HG02973 (cell line): ENCODE measurements at regions not wholly inside any gene's neighbourhood (a gene's known extent, or its start where the extent isn't known, plus 50 kb on each side); places are given as distances from the start of the nearest gene placed in this dataset.

Experiments used
- ATAC-seq: cut with Tn5 transposase; IDR thresholded peaks from one replicate; pipeline ENCODE4 v1.9.1; 2021; ENCODE audit warnings: moderate library complexity; ENCODE audit not compliant: unreplicated experiment

DNA sequence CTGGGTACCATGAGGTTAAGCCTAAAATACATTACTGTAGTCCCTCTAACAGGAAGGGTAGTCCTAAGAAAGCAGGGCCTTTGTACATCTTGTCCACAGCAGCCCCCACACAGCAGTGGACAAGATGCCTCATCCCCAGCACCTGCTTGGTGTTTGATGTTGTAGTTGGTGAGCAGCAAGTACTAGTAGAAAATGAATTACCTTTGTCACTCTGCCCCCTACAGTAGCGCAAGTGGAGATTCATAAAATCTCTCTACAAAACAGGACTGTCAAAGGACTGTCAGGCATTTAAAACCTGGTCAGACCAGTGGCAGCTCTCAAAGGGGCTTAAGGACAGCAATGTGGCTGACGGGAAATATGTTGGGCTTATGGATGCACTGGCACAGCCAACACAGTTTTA lies 122.5 kb downstream of the TMEM174 start:
- no peak for ATAC-seq

- ATAC-seq = no peak
These were observed 119.9 kb downstream of the TMEM174 start for GRCh38 chr5:73292816-73293459.

GRCh38 chr5:73291873-73292272 lies 118.9 kb downstream of the TMEM174 start:
- ATAC-seq = no peak

GRCh38 chr5:73290242-73290641 lies 117.2 kb downstream of the TMEM174 start:
- ATAC-seq = no peak

DNA sequence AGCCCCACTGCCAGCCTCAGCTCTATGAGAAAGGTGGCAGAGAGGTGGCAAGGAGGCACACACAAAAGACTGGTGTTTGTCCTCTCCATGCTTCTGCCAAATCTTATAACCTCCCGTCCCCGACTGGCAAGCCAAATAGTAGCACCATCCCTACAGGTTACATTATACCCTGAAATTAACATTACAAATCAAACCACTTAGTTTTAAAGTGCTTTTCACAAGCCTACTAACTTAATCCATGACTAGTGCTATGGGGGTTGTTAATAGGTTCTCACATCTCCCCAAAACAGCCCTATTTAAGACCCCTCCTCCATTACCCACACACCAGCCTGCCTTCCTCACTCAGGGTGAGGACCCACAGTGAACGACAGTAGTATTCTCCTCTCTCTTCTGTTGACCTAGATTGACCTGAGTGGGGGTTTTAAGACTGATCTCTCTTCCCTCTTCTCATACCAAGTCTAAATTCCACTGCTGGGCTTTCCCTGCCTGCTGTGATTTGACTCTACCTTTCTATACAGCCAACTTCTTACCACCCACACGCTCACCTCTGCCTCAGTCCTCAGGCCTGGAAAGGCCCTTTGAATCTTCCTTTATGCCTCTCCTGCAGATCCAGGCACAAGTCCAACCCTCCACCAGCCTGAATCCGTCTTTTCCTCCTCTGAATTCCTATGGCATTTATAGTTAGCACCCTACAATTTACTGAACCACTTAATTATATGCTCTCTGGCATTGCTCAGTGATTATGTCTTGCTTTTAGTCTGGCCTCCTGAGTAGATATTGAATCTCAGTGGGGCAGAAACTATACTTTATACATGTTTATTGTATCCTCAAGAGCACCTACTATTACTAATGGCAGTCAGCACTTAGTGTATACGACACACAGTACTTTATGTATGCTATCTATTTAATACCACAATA lies 116.1 kb downstream of the TMEM174 start:
- ATAC-seq = no peak

GRCh38 chr5:73286896-73287295 lies 113.9 kb downstream of the TMEM174 start:
- ATAC-seq = no peak

DNA sequence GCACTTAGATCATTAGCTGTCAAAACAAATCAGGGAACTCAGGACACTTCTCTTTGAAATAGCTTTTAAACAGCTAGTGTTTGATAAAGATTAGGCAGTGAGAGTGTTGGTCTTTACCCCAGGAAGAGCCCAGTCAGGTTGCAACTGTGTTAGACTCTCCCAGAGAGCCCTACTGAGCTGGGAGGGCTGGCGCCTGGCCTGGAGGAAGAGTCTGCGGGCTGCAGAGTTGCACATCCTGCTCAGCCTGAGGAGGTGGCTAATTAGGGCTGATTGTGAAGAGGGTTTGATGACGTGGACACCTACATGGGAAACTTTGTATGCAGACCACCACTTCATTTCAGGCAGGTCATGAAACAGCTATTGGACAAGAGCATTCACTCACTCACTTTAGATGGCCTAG lies 112.0 kb downstream of the TMEM174 start:
- no peak for ATAC-seq

DNA sequence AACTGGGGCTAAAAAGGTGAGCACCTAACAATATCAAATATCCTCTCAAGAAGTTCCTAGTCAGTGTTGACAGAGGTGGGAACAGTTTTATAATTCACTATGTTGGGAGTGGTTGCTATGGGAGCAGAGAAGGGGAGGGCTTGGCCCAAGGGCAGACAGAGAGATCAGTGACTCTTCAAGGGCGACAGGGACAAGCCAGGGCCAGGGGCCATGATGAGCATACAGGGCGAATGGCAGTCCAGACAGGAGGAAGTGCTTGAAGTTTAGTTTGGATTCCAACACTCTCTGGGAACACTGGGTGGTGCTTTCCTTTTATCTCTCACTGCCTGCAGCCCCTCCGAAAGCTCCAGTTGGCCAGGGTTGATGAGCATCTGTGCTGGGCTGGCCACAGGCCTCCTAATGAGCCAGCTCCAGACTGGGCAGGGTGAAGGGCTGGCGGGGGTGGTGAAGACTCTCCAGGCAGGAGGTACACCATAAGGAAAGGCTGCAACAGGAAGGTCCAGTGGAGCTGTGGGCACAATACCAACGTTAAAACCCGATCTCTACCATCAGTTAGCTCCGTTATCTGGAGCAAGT lies 111.3 kb downstream of the TMEM174 start:
- no peak for ATAC-seq

DNA sequence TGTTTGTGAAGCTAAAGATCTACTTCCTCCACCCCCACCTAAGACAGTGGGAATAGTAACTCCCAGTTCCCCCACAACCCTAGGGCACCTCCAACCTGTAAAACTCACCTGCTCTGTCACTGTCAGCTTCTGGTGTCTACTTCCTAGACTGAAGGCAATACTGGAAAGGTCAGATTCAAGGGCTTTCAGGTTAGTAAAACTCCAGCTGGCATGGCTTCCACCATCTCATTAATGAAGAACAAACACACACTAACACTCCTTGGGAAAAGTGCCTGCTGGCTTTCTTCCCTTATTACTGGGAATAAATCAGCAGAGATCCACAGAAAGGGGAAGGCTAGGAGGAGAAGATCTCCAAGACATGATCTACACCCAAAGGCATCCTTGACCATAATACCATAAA lies 109.9 kb downstream of the TMEM174 start:
- no peak for ATAC-seq

GRCh38 chr5:73282383-73282782 lies 109.4 kb downstream of the TMEM174 start:
- ATAC-seq = no peak

DNA sequence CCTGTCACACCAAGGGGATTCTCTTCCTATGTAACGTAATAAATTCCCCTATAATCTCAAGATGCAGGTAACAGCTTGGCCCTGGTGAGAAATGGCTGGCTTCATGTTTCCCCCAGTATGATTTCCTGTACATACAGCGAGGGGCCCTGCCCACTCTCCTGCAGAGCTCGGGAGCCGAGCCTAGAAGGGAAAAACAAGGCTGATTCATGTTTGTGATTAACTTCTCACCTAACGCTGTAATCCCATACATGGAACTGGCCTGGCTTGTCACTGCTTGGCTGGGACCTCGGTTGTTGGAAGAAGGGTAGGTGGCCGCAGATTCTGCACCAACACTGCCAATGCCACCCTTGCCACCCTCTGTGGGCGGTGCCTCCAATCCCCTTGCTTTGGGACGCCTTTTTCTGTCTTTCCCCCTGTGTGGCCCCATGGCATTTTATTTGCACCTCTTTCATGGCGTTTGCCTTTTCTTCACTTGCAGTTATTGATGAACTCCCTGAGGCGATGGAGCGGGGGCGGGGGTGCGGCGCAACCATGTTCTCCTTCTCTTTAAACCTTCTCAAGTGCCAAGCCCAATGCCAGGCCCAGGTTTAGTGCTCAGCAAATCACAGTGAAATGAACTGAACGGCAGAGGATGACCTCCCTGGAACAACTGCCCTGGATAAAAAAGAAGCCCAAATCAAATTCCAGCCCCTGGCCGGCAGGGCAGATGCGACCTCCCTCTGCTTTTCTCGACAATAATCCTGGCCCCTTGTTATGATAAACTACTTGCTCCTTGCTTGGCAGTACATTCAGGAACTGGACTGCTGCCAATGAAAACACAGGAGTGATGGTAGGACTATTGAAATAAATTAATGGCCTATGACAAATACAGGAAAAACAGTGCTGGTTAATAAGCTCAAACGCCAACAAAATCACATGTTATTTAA lies 108.1 kb downstream of the TMEM174 start:
- no peak for ATAC-seq

DNA sequence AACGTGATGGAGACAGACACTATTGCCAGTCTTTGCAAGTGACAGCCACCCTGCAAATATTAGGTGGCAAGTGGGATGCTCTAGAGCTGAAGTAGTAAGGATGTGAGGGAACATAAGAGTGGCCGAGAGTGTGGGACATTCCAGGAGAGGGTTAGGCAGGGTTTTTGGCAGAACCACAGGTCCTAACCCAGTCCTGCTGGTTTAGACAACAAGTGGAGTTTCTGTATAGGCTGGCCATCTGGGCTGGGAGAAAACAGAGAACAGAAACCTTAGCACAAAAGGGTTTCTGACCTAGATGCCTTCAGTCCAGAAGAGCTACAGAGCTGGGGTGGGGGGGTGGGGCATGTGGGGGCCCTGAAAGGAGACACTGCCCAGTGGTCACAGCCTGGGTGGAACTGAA lies 107.4 kb downstream of the TMEM174 start:
- ATAC-seq = no peak

GRCh38 chr5:73279805-73280204 lies 106.8 kb downstream of the TMEM174 start:
- ATAC-seq = no peak

- no peak for ATAC-seq
These were observed 105.7 kb downstream of the TMEM174 start for GRCh38 chr5:73278693-73279092.

DNA sequence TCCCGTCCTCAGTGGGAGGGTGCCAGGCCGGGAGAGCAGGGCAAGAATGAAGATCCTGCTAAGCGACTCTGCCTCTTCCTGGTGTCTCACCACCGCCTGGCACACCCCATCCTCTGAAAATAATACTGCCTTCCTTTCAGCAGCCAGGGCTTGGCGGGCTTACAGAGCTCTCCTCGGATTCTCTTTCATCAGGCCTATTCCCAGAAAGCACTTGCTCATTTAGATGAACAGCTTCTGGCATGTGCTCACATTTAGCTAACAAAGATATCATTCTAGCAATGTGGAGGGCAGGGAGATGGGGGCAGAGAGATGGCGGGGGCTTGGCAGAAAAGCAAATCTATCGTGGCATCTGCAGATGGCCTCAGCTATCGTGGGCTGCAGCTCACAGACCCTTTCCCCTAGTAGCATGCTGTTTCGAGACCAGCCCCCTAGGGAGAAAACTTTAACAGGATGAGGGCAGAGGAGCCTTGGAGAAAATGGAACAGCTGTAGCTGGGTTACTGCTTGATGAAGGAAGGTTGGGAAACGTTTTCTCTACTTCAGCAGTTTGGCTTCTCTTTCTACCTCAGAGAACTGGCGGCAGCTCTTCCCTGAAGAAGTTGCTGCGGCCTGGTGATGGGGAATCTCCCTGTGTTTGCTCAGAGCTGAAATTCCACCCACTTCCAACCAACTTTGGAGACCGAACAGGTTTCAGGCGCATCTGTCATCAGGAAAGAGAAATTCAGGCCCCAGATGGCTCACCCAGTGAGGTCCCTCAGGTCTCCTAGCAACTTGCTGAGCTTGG lies 102.1 kb downstream of the TMEM174 start:
- ATAC-seq = no peak

DNA sequence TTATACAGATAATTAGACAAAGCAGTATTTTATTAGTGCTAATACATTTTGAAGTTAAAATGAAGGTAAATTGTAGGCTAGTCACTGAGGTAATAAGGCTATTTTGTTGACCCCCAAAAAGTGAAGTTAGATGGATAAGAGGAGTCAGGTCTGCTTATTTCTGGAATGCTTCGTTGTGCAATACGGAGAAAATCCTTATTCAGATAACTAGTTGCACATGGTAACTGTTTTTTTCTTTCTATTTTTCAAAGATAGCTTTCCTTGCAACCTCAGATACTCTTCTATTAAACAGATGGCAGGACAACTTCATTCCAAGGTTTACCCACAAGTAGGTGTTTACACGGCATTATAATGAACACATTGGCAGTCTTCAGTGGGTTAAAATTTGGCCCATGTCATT lies 101.1 kb downstream of the TMEM174 start:
- no peak for ATAC-seq

DNA sequence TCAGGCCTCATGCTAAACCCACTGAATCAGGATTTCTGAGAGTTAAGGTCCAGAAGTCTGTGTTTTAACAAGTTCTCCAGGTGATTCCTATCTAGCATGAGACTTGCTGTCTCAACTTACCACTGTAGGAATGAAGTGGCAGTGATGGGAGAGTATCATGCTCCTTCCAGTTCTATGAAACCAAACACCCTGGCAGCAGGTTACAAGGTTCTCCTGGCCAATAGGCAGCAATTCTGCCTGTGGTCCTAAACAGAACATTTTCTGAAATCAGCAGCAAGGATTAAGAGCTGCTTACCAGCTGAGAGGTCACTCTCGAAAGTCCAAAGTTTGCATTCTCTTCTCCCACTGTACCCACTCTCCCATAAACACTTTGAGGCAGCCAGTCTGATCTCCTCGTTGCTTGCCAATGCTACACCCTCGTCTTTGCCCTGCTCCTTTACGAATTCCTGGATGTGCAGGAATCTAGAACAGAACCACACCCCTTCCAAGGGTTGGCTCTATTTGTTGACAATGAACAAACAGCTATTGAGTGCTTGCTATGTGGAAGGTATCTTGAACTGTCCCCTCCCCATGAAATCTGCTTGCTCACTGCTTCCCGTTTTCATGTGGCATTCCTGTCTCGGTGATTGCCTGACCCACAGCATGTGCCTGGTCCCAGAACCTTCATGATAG lies 100.5 kb downstream of the TMEM174 start:
- no peak for ATAC-seq

- ATAC-seq = no peak
These were observed 99.4 kb downstream of the TMEM174 start for GRCh38 chr5:73272351-73272750.

DNA sequence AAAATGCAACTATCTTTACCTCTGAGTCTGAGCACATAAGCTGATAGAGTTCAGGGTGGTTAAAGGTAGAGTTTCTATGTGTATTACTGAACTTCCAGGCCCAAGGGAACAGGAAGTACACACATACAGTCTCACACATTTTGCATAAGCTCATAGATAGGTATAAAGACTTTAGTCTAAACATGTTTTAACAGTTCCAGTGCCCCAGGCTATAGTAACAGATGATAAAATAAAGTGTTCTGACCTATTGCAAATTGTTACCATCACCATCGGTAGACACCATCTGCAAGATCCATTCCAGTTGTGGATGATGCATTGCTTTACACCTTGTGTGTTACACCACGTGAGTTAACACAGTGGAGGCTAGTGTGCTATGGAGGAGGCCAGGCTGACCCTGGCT lies 95.8 kb downstream of the TMEM174 start:
- ATAC-seq = no peak
